Smooth muscle cell (in vitro differentiated cells): ENCODE measurements at regions not wholly inside any gene's neighbourhood (a gene's known extent, or its start where the extent isn't known, plus 50 kb on each side); places are given as distances from the start of the nearest gene placed in this dataset.

Source experiments
- DNase-seq: peaks from one replicate; lab custom pipeline; 2025; ENCODE audit not compliant: unreplicated experiment; lab: John Stamatoyannopoulos, UW
- H2AFZ ChIP-seq: fragments of 200-600 bp; sonication (generic); 2 replicates; pipeline ENCODE4 v1.6.0; 2016; ENCODE audit warnings: antibody characterized with exemption, low read depth, mild to moderate bottlenecking
- H3F3A ChIP-seq: fragments of 200-600 bp; sonication (generic); 2 replicates; pipeline ENCODE4 v1.6.0; 2017; ENCODE audit warnings: antibody characterized with exemption, low read depth
- H3K27ac ChIP-seq: fragments of 200-600 bp; sonication (generic); 2 replicates; pipeline ENCODE4 v1.5.1; 2016; ENCODE audit warnings: low read depth, mild to moderate bottlenecking
- H3K27me3 ChIP-seq: fragments of 200-600 bp; sonication (generic); 2 replicates; pipeline ENCODE4 v1.6.1; 2016; ENCODE audit warnings: low read depth, mild to moderate bottlenecking
- H3K36me3 ChIP-seq: fragments of 200-600 bp; sonication (generic); 2 replicates; pipeline ENCODE4 v1.5.1; 2016; ENCODE audit warnings: low read depth
- H3K4me1 ChIP-seq: fragments of 200-600 bp; sonication (generic); 2 replicates; pipeline ENCODE4 v1.5.1; 2016; ENCODE audit warnings: low read depth
- H3K4me2 ChIP-seq: fragments of 200-600 bp; sonication (generic); 2 replicates; pipeline ENCODE4 v1.6.0; 2016; ENCODE audit warnings: mild to moderate bottlenecking
- H3K4me3 ChIP-seq: fragments of 200-600 bp; sonication (generic); 2 replicates; pipeline ENCODE4 v1.5.1; 2016; ENCODE audit warnings: mild to moderate bottlenecking
- H3K79me2 ChIP-seq: fragments of 200-600 bp; sonication (generic); 2 replicates; pipeline ENCODE4 v1.6.0; 2016; ENCODE audit warnings: low read depth, mild to moderate bottlenecking
- H3K9ac ChIP-seq: fragments of 200-600 bp; sonication (generic); 2 replicates; pipeline ENCODE4 v1.6.0; 2016; ENCODE audit warnings: low read depth
- H3K9me3 ChIP-seq: fragments of 200-600 bp; sonication (generic); replicated peaks from 2 replicates; pipeline ENCODE4 v1.5.1; 2016; ENCODE audit warnings: low read depth
- H4K20me1 ChIP-seq: fragments of 200-600 bp; sonication (generic); 2 replicates; pipeline ENCODE4 v1.6.0; 2016; ENCODE audit warnings: low read depth
- CTCF ChIP-seq: fragments of 200-600 bp; sonication (generic); IDR thresholded peaks from 2 replicates; pipeline ENCODE4 v1.5.1; 2017; ENCODE audit warnings: borderline replicate concordance, mild to moderate bottlenecking, antibody characterized with exemption; ENCODE audit not compliant: insufficient read depth, poor library complexity, severe bottlenecking
- WGBS: methylation state at CpG from one replicate; pipeline ENCODE4 v1.1.7; 2016; ENCODE audit warnings: low lambda C conversion rate; 5-methylcytosine and 5-hydroxymethylcytosine counted together

- Histone ChIP-seq H3K27me3 (no peaks in the 10 kb centered on the region), H4K20me1 (no peaks in the 10 kb centered on the region), H3K4me2 (no peak overlapping the region), H2AFZ (no peak overlapping the region), H3F3A (no peaks in the 10 kb centered on the region), H3K4me1 (peaks cover 39% of the 10 kb centered on the region), H3K9ac (no peak overlapping the region), H3K9me3 (no peaks in the 10 kb centered on the region), H3K79me2 (no peaks in the 10 kb centered on the region), H3K4me3 (no peak overlapping the region), H3K27ac (no peak overlapping the region), H3K36me3 (no peaks in the 10 kb centered on the region)
- WGBS, result 85% methylated on average over 6 of the region's 6 CpGs
- TF ChIP-seq CTCF, result no peak
- DNase-seq, result no peak
Measured at GRCh38 chr3:193774916-193775285, 181.9 kb downstream of the OPA1 start.

GRCh38 chr3:193775421-193776077 lies 182.5 kb downstream of the OPA1 start:
- peaks cover 42% of the 10 kb centered on the region for H3K4me1 ChIP-seq
- H4K20me1 ChIP-seq, result no peaks in the 10 kb centered on the region
- H3F3A ChIP-seq, result peaks cover 3% of the 10 kb centered on the region
- H3K9ac ChIP-seq, result no peak overlapping the region
- no peaks in the 10 kb centered on the region for H3K36me3 ChIP-seq
- no peaks in the 10 kb centered on the region for H3K9me3 ChIP-seq
- no peaks in the 10 kb centered on the region for H3K79me2 ChIP-seq
- H3K4me3 ChIP-seq, result no peak overlapping the region
- no peaks in the 10 kb centered on the region for H3K27me3 ChIP-seq
- 60% methylated on average over 11 of the region's 11 CpGs for WGBS
- no peak for TF ChIP-seq CTCF
- H2AFZ ChIP-seq, result no peak overlapping the region
- H3K27ac ChIP-seq, result no peak overlapping the region
- no peak for DNase-seq
- no peak overlapping the region for H3K4me2 ChIP-seq

GRCh38 chr3:193776626-193777358 lies 183.8 kb downstream of the OPA1 start:
- no peak for TF ChIP-seq CTCF
- Histone ChIP-seq H3K27ac (no peak overlapping the region), H3K4me3 (no peak overlapping the region), H4K20me1 (no peaks in the 10 kb centered on the region), H3K79me2 (no peaks in the 10 kb centered on the region), H2AFZ (no peak overlapping the region), H3K36me3 (no peaks in the 10 kb centered on the region), H3K27me3 (no peaks in the 10 kb centered on the region), H3K9me3 (no peaks in the 10 kb centered on the region), H3K9ac (no peak overlapping the region), H3K4me1 (peaks cover 50% of the 10 kb centered on the region), H3K4me2 (no peak overlapping the region), H3F3A (peaks cover 13% of the 10 kb centered on the region)
- no peak for DNase-seq
- 48% methylated on average over 7 of the region's 7 CpGs for WGBS
